WTC11 (cell line): ENCODE measurements at regions not wholly inside any gene's neighbourhood (a gene's known extent, or its start where the extent isn't known, plus 50 kb on each side); places are given as distances from the start of the nearest gene placed in this dataset.

Source experiments
- ATAC-seq: fragments of 200-7000 bp; cut with Tn5 transposase; 2 replicates; pipeline ENCODE4 v1.10.0; 2021; ENCODE audit warnings: mild to moderate bottlenecking, moderate library complexity
- CTCF ChIA-PET: fragments of 300-600 bp; sonication (Branson Sonifier 250); formaldehyde crosslinking; loops from one replicate; lab custom pipeline; 2021; ENCODE audit warnings: antibody characterized with exemption; lab: Charles Lee
- POLR2A ChIA-PET: fragments of 350-600 bp; sonication (Branson Sonifier 250); formaldehyde crosslinking; loops from one replicate; lab custom pipeline; 2021; ENCODE audit warnings: antibody characterized with exemption; lab: Charles Lee
- DNase-seq: peaks from one replicate; pipeline ENCODE4 v3.0.0; 2021; ENCODE audit warnings: low spot score
- H3K27ac Mint-ChIP-seq: 2 replicates; pipeline ENCODE4 v1.8.0; 2021; ENCODE audit warnings: mixed read lengths
- H3K27me3 Mint-ChIP-seq: 2 replicates; pipeline ENCODE4 v1.8.0; 2021; ENCODE audit warnings: low read depth, mild to moderate bottlenecking, moderate library complexity, mixed read lengths
- H3K36me3 Mint-ChIP-seq: 2 replicates; pipeline ENCODE4 v1.8.0; 2021; ENCODE audit warnings: mixed read lengths
- H3K4me1 Mint-ChIP-seq: 2 replicates; pipeline ENCODE4 v1.8.0; 2022; ENCODE audit warnings: mixed read lengths
- H3K4me3 Mint-ChIP-seq: 2 replicates; pipeline ENCODE4 v1.8.0; 2021; ENCODE audit warnings: mild to moderate bottlenecking, moderate library complexity, mixed read lengths
- H3K9me3 Mint-ChIP-seq: 2 replicates; pipeline ENCODE4 v1.8.0; 2021; ENCODE audit warnings: mixed read lengths
- ATF3 ChIP-seq: sonication (generic); formaldehyde crosslinking; conservative IDR thresholded peaks from 2 replicates; pipeline ENCODE4 v1.8.1; 2022; ENCODE audit warnings: mild to moderate bottlenecking, missing genetic modification reagents
- CDX4 ChIP-seq: fragments of 250-450 bp; sonication (Bioruptor Pico); IDR thresholded peaks from 2 replicates; pipeline ENCODE4 v1.9.0; 2021; ENCODE audit warnings: moderate library complexity, mild to moderate bottlenecking, inconsistent platforms, borderline replicate concordance
- E2F4 ChIP-seq: sonication (generic); formaldehyde crosslinking; IDR thresholded peaks from 2 replicates; pipeline ENCODE4 v1.8.1; 2022; ENCODE audit warnings: low read depth, mild to moderate bottlenecking, moderate library complexity, missing genetic modification reagents, borderline replicate concordance
- FOXJ3 ChIP-seq: sonication (generic); formaldehyde crosslinking; IDR thresholded peaks from 2 replicates; pipeline ENCODE4 v1.9.0; 2021; ENCODE audit warnings: missing genetic modification reagents, mild to moderate bottlenecking, borderline replicate concordance
- GRHL2 ChIP-seq: fragments of 250-450 bp; sonication (Bioruptor Pico); IDR thresholded peaks from 2 replicates; pipeline ENCODE4 v1.8.0; 2022; ENCODE audit warnings: mild to moderate bottlenecking, moderate library complexity; ENCODE audit not compliant: insufficient replicate concordance, severe bottlenecking
- HMGA2 ChIP-seq: fragments of 250-450 bp; sonication (Bioruptor Pico); IDR thresholded peaks from 2 replicates; pipeline ENCODE4 v1.4.0; 2021; ENCODE audit warnings: mild to moderate bottlenecking, moderate library complexity
- HMGXB4 ChIP-seq: sonication (generic); formaldehyde crosslinking; IDR thresholded peaks from 2 replicates; pipeline ENCODE4 v1.8.1; 2023; ENCODE audit warnings: mild to moderate bottlenecking, moderate library complexity, missing genetic modification reagents
- IRF2 ChIP-seq: sonication (generic); formaldehyde crosslinking; IDR thresholded peaks from 2 replicates; pipeline ENCODE4 v1.8.0; 2022; ENCODE audit warnings: low read depth, missing genetic modification reagents, borderline replicate concordance
- JAZF1 ChIP-seq: fragments of 250-450 bp; sonication (Bioruptor Pico); IDR thresholded peaks from 2 replicates; pipeline ENCODE4 v1.9.0; 2021; ENCODE audit warnings: moderate library complexity, mild to moderate bottlenecking, inconsistent platforms
- MYBL2 ChIP-seq: sonication (generic); formaldehyde crosslinking; IDR thresholded peaks from 2 replicates; pipeline ENCODE4 v1.8.1; 2023; ENCODE audit warnings: mild to moderate bottlenecking, moderate library complexity, missing genetic modification reagents
- NFYB ChIP-seq: sonication (generic); formaldehyde crosslinking; conservative IDR thresholded peaks from 2 replicates; pipeline ENCODE4 v1.8.0; 2022; ENCODE audit warnings: low read depth, missing genetic modification reagents
- OVOL2 ChIP-seq: fragments of 250-450 bp; sonication (Bioruptor Pico); IDR thresholded peaks from 2 replicates; pipeline ENCODE4 v1.9.0; 2021; ENCODE audit warnings: mild to moderate bottlenecking, borderline replicate concordance
- STAT6 ChIP-seq: sonication (generic); formaldehyde crosslinking; conservative IDR thresholded peaks from 2 replicates; pipeline ENCODE4 v1.8.1; 2023; ENCODE audit warnings: mild to moderate bottlenecking, low read depth, missing genetic modification reagents, moderate library complexity
- TCF7 ChIP-seq: sonication (generic); formaldehyde crosslinking; IDR thresholded peaks from 2 replicates; pipeline ENCODE4 v1.8.0; 2022; ENCODE audit warnings: mild to moderate bottlenecking, low read depth, missing genetic modification reagents, moderate library complexity
- TEAD1 ChIP-seq: sonication (generic); formaldehyde crosslinking; IDR thresholded peaks from 2 replicates; pipeline ENCODE4 v1.8.0; 2022; ENCODE audit warnings: mild to moderate bottlenecking, missing genetic modification reagents
- USF1 ChIP-seq: sonication (generic); formaldehyde crosslinking; IDR thresholded peaks from 2 replicates; pipeline ENCODE4 v1.8.0; 2022; ENCODE audit warnings: mild to moderate bottlenecking, missing genetic modification reagents
- USF2 ChIP-seq: sonication (generic); formaldehyde crosslinking; IDR thresholded peaks from 2 replicates; pipeline ENCODE4 v1.8.1; 2023; ENCODE audit warnings: mild to moderate bottlenecking, missing genetic modification reagents, moderate library complexity
- ZNF281 ChIP-seq: sonication (generic); formaldehyde crosslinking; IDR thresholded peaks from 2 replicates; pipeline ENCODE4 v1.8.0; 2023; ENCODE audit warnings: mild to moderate bottlenecking, missing genetic modification reagents
- ZNF671 ChIP-seq: fragments of 250-450 bp; sonication (Bioruptor Pico); IDR thresholded peaks from 2 replicates; pipeline ENCODE4 v1.8.0; 2021; ENCODE audit warnings: mild to moderate bottlenecking

DNA sequence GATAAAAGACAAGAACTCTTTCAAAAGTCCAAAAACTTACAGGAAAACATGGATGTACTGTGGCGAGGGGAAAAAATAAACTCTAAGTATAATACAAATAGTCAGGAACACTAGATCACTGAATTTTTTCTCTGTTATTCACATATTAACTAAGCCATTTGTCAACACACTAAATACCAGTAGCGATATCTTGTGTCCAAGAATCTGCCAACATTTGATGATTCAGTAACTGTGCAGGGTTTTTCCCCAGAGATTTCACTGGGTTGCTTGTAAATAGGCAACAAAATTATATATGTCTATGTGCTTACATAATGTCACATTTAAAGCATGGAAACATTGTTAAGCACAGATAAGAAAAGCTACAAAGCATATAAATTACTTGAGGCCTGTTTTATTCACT, 205.9 kb downstream of the KIF21A start (continued):
- TF ChIP-seq USF1 (CRISPR knock-in tag) (no peak), MYBL2 (CRISPR knock-in tag) (no peak)
- TF ChIP-seq, all 79 proteins: peak for 0

DNA sequence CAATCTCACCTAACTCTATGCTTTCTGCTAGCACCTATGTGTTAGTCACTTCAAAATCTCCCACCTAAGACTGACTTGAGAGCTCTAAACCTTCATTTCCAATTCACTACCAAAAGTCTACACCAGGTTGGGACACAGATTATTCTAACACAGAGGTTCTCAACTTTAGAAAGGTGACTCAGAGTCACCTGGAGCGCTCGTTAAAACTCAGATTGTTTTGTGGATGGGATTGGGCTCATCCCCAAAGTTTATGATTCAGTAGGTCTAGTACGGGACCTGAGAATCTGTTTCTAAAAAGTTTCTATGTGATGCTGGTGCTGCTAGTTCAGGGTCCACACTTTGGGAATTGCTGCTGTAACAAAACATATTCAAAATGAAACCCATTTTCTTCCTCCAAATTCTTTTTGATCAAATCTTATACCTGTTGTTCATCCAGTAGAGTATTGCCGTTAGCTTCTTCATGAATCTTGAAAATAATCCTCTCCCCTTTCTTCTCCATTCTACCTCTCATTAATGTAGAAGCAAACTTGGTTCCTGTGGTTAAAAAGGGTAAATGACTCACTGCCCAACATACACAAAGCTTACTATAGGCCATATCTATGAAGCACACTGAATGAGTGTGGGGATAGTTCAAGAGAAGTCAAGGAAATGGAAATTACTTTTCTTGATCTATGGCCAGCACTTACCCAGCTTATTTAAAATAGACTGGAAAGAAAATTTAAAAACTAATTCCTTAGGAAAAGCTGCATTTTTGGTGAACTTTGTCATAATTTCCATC, 206.7 kb downstream of the KIF21A start:
- POLR2A ChIA-PET = no interaction called here
- no peak overlapping the region for H3K27ac Mint-ChIP-seq
- CTCF ChIA-PET = no interaction called here
- H3K4me3 Mint-ChIP-seq = no peak overlapping the region
- TF ChIP-seq NFYB (CRISPR knock-in tag) (no peak), CDX4 (CRISPR knock-in tag) (no peak), ZNF671 (CRISPR knock-in tag) (no peak), HMGXB4 (no peak), E2F4 (CRISPR knock-in tag) (no peak), OVOL2 (CRISPR knock-in tag) (no peak), ZNF281 (no peak), TCF7 (CRISPR knock-in tag) (no peak), STAT6 (CRISPR knock-in tag) (no peak), GRHL2 (no peak), ATF3 (no peak), IRF2 (CRISPR knock-in tag) (no peak), USF2 (CRISPR knock-in tag) (no peak), FOXJ3 (no peak), HMGA2 (CRISPR knock-in tag) (no peak), JAZF1 (CRISPR knock-in tag) (no peak), TEAD1 (CRISPR knock-in tag) (no peak)
- no peaks in the 10 kb centered on the region for H3K27me3 Mint-ChIP-seq
- H3K4me1 Mint-ChIP-seq = peaks cover 15% of the 10 kb centered on the region
- no peak for ATAC-seq
- H3K9me3 Mint-ChIP-seq = peaks cover 8% of the 10 kb centered on the region
- H3K36me3 Mint-ChIP-seq = no peaks in the 10 kb centered on the region
- DNase-seq = no peak
